ENCODE measurements at regions not wholly inside any gene's neighbourhood (a gene's known extent, or its start where the extent isn't known, plus 50 kb on each side); places are given as distances from the start of the nearest gene placed in this dataset.
A peak's percentile ranks its signal among the peaks of the same experiment; 100 is the strongest.
"Not testable (repeated sequence)": the region's sequence is repeated elsewhere in the genome, so short reads cannot be mapped to it uniquely, and the experiment has no call there.

DNA sequence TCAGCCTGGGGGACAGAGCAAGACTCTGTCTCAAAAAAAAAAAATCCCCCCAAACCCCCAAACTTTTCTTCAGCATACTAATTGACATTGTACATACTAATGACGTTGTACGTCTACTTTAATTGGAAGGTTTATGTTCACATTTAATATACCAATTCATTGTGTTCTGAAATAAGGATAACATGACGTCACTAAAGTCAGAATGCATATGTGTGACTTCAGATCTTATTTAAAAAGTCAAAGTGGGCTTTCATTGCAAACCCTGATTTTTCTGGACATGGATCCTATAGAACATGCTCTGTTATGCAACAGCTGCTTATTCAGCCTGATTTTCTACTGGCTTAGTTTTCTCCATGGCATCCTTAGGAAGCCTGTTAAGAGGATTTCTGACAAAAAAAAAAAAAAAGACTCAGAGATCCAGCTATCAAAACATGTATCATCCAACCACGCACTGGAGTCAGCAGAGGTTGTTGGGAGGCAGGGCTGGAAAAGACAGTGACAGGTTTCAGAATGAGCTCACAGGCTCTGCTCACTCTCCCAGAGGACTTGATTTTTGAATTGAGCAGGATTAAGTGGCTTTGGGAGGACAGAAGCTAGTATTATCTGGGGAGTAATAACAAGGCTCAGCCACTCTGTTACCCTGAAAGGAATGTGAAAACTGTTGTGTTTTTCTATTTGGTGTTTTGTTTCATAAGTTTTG, 1472.0 kb downstream of the KHDRBS2 start:
- peak overlapping the region; percentile 77 for H3K27ac Mint-ChIP-seq (ENCODE audit: unreplicated experiment)
- DNase-seq = peak; percentile 28
- not testable (repeated sequence) for H3K4me3 Mint-ChIP-seq (ENCODE audit: unreplicated experiment)

GRCh38 chr6:60810216-60810615, 1475.8 kb downstream of the KHDRBS2 start:
- DNase-seq; H3K36me3 Mint-ChIP-seq (ENCODE audit: unreplicated experiment); H3K9me3 Mint-ChIP-seq (ENCODE audit: unreplicated experiment); H3K4me3 Mint-ChIP-seq (ENCODE audit: unreplicated experiment); H3K27ac Mint-ChIP-seq (ENCODE audit: unreplicated experiment); H3K27me3 Mint-ChIP-seq (ENCODE audit: unreplicated experiment): not testable (repeated sequence)
- H3K4me1 Mint-ChIP-seq (ENCODE audit: low read depth, unreplicated experiment) = peaks cover 14% of the 10 kb centered on the region

More for the DNA sequence above, 1472.0 kb downstream of the KHDRBS2 start:
- not testable (repeated sequence) for H3K9me3 Mint-ChIP-seq (ENCODE audit: unreplicated experiment); H3K27me3 Mint-ChIP-seq (ENCODE audit: unreplicated experiment); H3K36me3 Mint-ChIP-seq (ENCODE audit: unreplicated experiment)
- H3K4me1 Mint-ChIP-seq (ENCODE audit: low read depth, unreplicated experiment) = peaks cover 22% of the 10 kb centered on the region

GRCh38 chr6:60799146-60799545, 1486.9 kb downstream of the KHDRBS2 start:
- not testable (repeated sequence) for H3K27me3 Mint-ChIP-seq (ENCODE audit: unreplicated experiment); H3K27ac Mint-ChIP-seq (ENCODE audit: unreplicated experiment); H3K4me1 Mint-ChIP-seq (ENCODE audit: low read depth, unreplicated experiment); DNase-seq; H3K36me3 Mint-ChIP-seq (ENCODE audit: unreplicated experiment); H3K4me3 Mint-ChIP-seq (ENCODE audit: unreplicated experiment); H3K9me3 Mint-ChIP-seq (ENCODE audit: unreplicated experiment)

DNA sequence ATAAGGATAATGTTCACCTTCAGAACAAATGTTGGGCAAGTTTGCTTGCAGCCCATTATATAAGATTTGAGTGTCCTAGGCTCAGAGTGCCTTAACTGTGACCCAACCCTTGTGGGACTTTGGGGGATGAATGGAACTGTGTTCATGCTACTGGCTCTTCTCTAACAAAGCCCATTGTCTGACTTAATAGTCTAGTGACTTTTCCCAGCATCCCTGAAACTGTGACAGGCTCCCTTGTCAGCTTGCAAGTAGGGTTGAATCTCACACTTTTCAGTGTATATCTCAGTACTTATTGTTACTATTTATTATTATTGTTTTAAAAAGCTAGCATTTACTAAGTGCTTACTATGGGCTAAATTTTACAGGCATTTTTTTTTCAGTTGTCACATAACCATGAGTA, 1488.2 kb downstream of the KHDRBS2 start:
- not testable (repeated sequence) for H3K27ac Mint-ChIP-seq (ENCODE audit: unreplicated experiment); H3K4me3 Mint-ChIP-seq (ENCODE audit: unreplicated experiment); H3K9me3 Mint-ChIP-seq (ENCODE audit: unreplicated experiment); H3K36me3 Mint-ChIP-seq (ENCODE audit: unreplicated experiment); H3K4me1 Mint-ChIP-seq (ENCODE audit: low read depth, unreplicated experiment); H3K27me3 Mint-ChIP-seq (ENCODE audit: unreplicated experiment); DNase-seq

DNA sequence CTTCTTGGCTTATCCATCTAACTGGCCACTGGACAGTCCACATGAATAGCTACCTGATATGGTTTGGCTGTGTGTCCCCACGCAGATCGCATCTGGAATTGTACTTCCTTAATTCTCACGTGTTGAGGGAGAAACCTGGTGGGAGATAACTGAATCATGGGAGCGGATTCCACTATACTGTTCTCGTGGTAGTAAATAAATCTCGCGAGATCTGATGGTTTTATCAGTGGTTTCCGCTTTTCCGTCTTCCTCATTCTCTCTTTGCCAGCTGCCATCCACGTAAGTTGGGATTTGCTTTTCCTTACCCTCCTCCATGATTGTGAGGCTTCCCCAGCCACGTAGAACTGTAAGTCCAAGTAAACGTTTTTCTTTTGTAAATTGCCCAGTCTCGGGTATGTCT, 1496.4 kb downstream of the KHDRBS2 start:
- not testable (repeated sequence) for DNase-seq; H3K4me1 Mint-ChIP-seq (ENCODE audit: low read depth, unreplicated experiment); H3K36me3 Mint-ChIP-seq (ENCODE audit: unreplicated experiment); H3K27me3 Mint-ChIP-seq (ENCODE audit: unreplicated experiment); H3K27ac Mint-ChIP-seq (ENCODE audit: unreplicated experiment); H3K4me3 Mint-ChIP-seq (ENCODE audit: unreplicated experiment); H3K9me3 Mint-ChIP-seq (ENCODE audit: unreplicated experiment)

- DNase-seq; H3K27me3 Mint-ChIP-seq (ENCODE audit: unreplicated experiment); H3K27ac Mint-ChIP-seq (ENCODE audit: unreplicated experiment); H3K36me3 Mint-ChIP-seq (ENCODE audit: unreplicated experiment); H3K4me3 Mint-ChIP-seq (ENCODE audit: unreplicated experiment); H3K9me3 Mint-ChIP-seq (ENCODE audit: unreplicated experiment); H3K4me1 Mint-ChIP-seq (ENCODE audit: low read depth, unreplicated experiment): not testable (repeated sequence)
These were observed 1503.1 kb downstream of the KHDRBS2 start for GRCh38 chr6:60782698-60783464.

DNA sequence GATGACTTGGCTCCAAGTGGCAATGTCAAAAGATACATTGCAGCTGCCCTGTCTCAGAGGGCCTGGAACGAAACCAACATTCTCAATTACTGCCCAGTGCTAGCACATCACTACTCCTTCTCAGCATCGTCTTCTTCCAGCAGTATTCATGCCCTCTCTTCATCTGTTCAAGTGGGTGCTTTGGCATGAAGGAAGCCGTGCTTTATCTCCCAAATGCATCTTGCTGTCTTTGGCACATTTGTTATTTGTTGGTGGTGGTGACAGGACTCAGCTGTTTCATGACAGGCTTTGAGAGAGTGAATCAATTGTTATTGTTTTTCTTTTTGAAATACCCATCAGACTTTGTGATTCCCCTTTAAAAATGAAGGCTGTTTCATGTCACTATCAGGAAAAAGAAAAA, 1506.4 kb downstream of the KHDRBS2 start:
- not testable (repeated sequence) for DNase-seq; H3K4me3 Mint-ChIP-seq (ENCODE audit: unreplicated experiment); H3K36me3 Mint-ChIP-seq (ENCODE audit: unreplicated experiment); H3K4me1 Mint-ChIP-seq (ENCODE audit: low read depth, unreplicated experiment); H3K9me3 Mint-ChIP-seq (ENCODE audit: unreplicated experiment); H3K27ac Mint-ChIP-seq (ENCODE audit: unreplicated experiment); H3K27me3 Mint-ChIP-seq (ENCODE audit: unreplicated experiment)

- not testable (repeated sequence) for DNase-seq; H3K4me3 Mint-ChIP-seq (ENCODE audit: unreplicated experiment); H3K27me3 Mint-ChIP-seq (ENCODE audit: unreplicated experiment); H3K9me3 Mint-ChIP-seq (ENCODE audit: unreplicated experiment); H3K4me1 Mint-ChIP-seq (ENCODE audit: low read depth, unreplicated experiment); H3K36me3 Mint-ChIP-seq (ENCODE audit: unreplicated experiment); H3K27ac Mint-ChIP-seq (ENCODE audit: unreplicated experiment)
These were observed 1518.1 kb downstream of the KHDRBS2 start for GRCh38 chr6:60767791-60768499.

GRCh38 chr6:60765331-60765730, 1520.7 kb downstream of the KHDRBS2 start:
- not testable (repeated sequence) for H3K9me3 Mint-ChIP-seq (ENCODE audit: unreplicated experiment); DNase-seq; H3K4me1 Mint-ChIP-seq (ENCODE audit: low read depth, unreplicated experiment); H3K4me3 Mint-ChIP-seq (ENCODE audit: unreplicated experiment); H3K36me3 Mint-ChIP-seq (ENCODE audit: unreplicated experiment); H3K27me3 Mint-ChIP-seq (ENCODE audit: unreplicated experiment); H3K27ac Mint-ChIP-seq (ENCODE audit: unreplicated experiment)

GRCh38 chr6:60763464-60764080, 1522.5 kb downstream of the KHDRBS2 start:
- H3K4me1 Mint-ChIP-seq (ENCODE audit: low read depth, unreplicated experiment); H3K36me3 Mint-ChIP-seq (ENCODE audit: unreplicated experiment); H3K27me3 Mint-ChIP-seq (ENCODE audit: unreplicated experiment); DNase-seq; H3K27ac Mint-ChIP-seq (ENCODE audit: unreplicated experiment); H3K4me3 Mint-ChIP-seq (ENCODE audit: unreplicated experiment); H3K9me3 Mint-ChIP-seq (ENCODE audit: unreplicated experiment): not testable (repeated sequence)

DNA sequence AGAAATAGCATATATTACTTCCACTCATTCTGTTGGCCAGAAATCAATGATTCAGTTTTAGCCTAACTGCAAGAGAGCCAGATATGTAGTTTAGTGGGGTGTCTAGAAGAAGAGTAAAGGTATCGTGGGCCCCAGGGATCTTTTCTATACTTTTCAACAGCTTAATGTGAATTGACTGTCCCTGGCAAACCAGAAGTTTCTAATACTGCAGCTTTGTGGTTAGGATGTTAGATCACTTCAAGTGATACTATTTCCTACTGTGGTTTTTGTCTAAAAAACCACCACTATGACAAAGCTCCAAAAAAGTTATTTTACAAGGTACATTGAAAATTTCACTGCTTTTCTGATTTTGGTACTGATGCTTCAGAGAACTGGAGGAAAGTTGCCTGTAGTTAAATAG, 1525.1 kb downstream of the KHDRBS2 start:
- DNase-seq; H3K36me3 Mint-ChIP-seq (ENCODE audit: unreplicated experiment); H3K27ac Mint-ChIP-seq (ENCODE audit: unreplicated experiment); H3K9me3 Mint-ChIP-seq (ENCODE audit: unreplicated experiment); H3K27me3 Mint-ChIP-seq (ENCODE audit: unreplicated experiment); H3K4me1 Mint-ChIP-seq (ENCODE audit: low read depth, unreplicated experiment); H3K4me3 Mint-ChIP-seq (ENCODE audit: unreplicated experiment): not testable (repeated sequence)
